Glutamatergic neuron (in vitro differentiated cells): ENCODE measurements at regions not wholly inside any gene's neighbourhood (a gene's known extent, or its start where the extent isn't known, plus 50 kb on each side); places are given as distances from the start of the nearest gene placed in this dataset.

ENCODE experiments used
- DNase-seq: peaks from one replicate; pipeline ENCODE4 v3.0.0; 2022
- H3K27ac Mint-ChIP-seq: one replicate; pipeline ENCODE4 v1.8.0; 2020; ENCODE audit warnings: mild to moderate bottlenecking, mixed read lengths, inconsistent platforms; ENCODE audit not compliant: unreplicated experiment
- H3K27me3 Mint-ChIP-seq: one replicate; pipeline ENCODE4 v1.8.0; 2020; ENCODE audit warnings: mild to moderate bottlenecking, moderate library complexity, mixed read lengths, inconsistent platforms; ENCODE audit not compliant: unreplicated experiment
- H3K36me3 Mint-ChIP-seq: one replicate; pipeline ENCODE4 v1.8.0; 2020; ENCODE audit warnings: mild to moderate bottlenecking, mixed read lengths, inconsistent platforms; ENCODE audit not compliant: unreplicated experiment
- H3K4me1 Mint-ChIP-seq: one replicate; pipeline ENCODE4 v1.8.0; 2020; ENCODE audit warnings: mild to moderate bottlenecking, low read depth, mixed read lengths, inconsistent platforms; ENCODE audit not compliant: unreplicated experiment
- H3K4me3 Mint-ChIP-seq: one replicate; pipeline ENCODE4 v1.8.0; 2020; ENCODE audit warnings: mild to moderate bottlenecking, mixed read lengths, inconsistent platforms; ENCODE audit not compliant: unreplicated experiment
- H3K9me3 Mint-ChIP-seq: one replicate; pipeline ENCODE4 v1.8.0; 2020; ENCODE audit warnings: mild to moderate bottlenecking, moderate library complexity, mixed read lengths, inconsistent platforms; ENCODE audit not compliant: unreplicated experiment
- CTCF ChIP-seq: fragments of 200-600 bp; sonication (generic); IDR thresholded peaks from one replicate; pipeline ENCODE4 v1.5.0; 2021; ENCODE audit not compliant: partially characterized antibody, unreplicated experiment

- H3K27ac Mint-ChIP-seq, result no peak overlapping the region
- no peak overlapping the region for H3K4me3 Mint-ChIP-seq
- peaks cover 9% of the 10 kb centered on the region for H3K27me3 Mint-ChIP-seq
- peaks cover 15% of the 10 kb centered on the region for H3K4me1 Mint-ChIP-seq
- no peak for TF ChIP-seq CTCF
- no peak for DNase-seq
- no peaks in the 10 kb centered on the region for H3K36me3 Mint-ChIP-seq
- H3K9me3 Mint-ChIP-seq, result peaks cover 1% of the 10 kb centered on the region
Observed at GRCh38 chr6:33959661-33960344, 156.0 kb upstream of the MLN start.

GRCh38 chr6:33959329-33959651 lies 155.5 kb upstream of the MLN start:
- DNase-seq, result no peak
- TF ChIP-seq CTCF, result no peak
- Mint-ChIP-seq H3K27me3 (peaks cover 9% of the 10 kb centered on the region), H3K4me1 (peaks cover 18% of the 10 kb centered on the region), H3K27ac (no peak overlapping the region), H3K4me3 (no peak overlapping the region), H3K9me3 (peaks cover 1% of the 10 kb centered on the region), H3K36me3 (no peaks in the 10 kb centered on the region)

- Mint-ChIP-seq H3K4me1 (peaks cover 18% of the 10 kb centered on the region), H3K36me3 (no peaks in the 10 kb centered on the region), H3K27ac (no peak overlapping the region), H3K9me3 (no peaks in the 10 kb centered on the region), H3K4me3 (no peak overlapping the region), H3K27me3 (peaks cover 9% of the 10 kb centered on the region)
- TF ChIP-seq CTCF, result peak; percentile 56
- peak; percentile 66 for DNase-seq
Observed at GRCh38 chr6:33958526-33959328, 154.9 kb upstream of the MLN start.

- no peaks in the 10 kb centered on the region for H3K9me3 Mint-ChIP-seq
- H3K4me3 Mint-ChIP-seq, result peak overlapping the region; percentile 42
Observed at GRCh38 chr6:33957892-33958525, 154.2 kb upstream of the MLN start.

More at GRCh38 chr6:33957892-33958525, 154.2 kb upstream of the MLN start:
- no peak for DNase-seq
- H3K36me3 Mint-ChIP-seq, result no peaks in the 10 kb centered on the region
- H3K27me3 Mint-ChIP-seq, result peaks cover 10% of the 10 kb centered on the region
- H3K27ac Mint-ChIP-seq, result no peak overlapping the region
- peaks cover 18% of the 10 kb centered on the region for H3K4me1 Mint-ChIP-seq
- no peak for TF ChIP-seq CTCF
